K562 (cell line): ENCODE measurements at regions not wholly inside any gene's neighbourhood (a gene's known extent, or its start where the extent isn't known, plus 50 kb on each side); places are given as distances from the start of the nearest gene placed in this dataset.

Experiments
- ATF1 ChIP-seq, 2 experiments: fragments of 450-650 bp in 1 of 2; IDR thresholded peaks; 2 replicates each; pipeline ENCODE4 v1.6.1; 2016; ENCODE audit warnings: missing compliant biosample characterization in 1 of 2, missing genetic modification characterization in 1 of 2
- NFYB ChIP-seq: IDR thresholded peaks from 2 replicates; pipeline ENCODE4 v1.6.1; 2011; ENCODE audit warnings: mild to moderate bottlenecking, moderate library complexity; ENCODE audit not compliant: insufficient read length; ENCODE audit errors: extremely low read depth
- PHF21A ChIP-seq: fragments of 450-650 bp; IDR thresholded peaks from 2 replicates; pipeline ENCODE4 v1.6.1; 2017; ENCODE audit warnings: low read depth, borderline replicate concordance
- POLR2A ChIP-seq: fragments of 450-650 bp; conservative IDR thresholded peaks from 2 replicates; pipeline ENCODE4 v1.6.1; 2016
- ZNF274 ChIP-seq: IDR thresholded peaks from 2 replicates; pipeline ENCODE4 v1.6.1; 2011; ENCODE audit warnings: low read depth, mild to moderate bottlenecking, low read length, moderate library complexity, borderline replicate concordance

GRCh38 chr3:124574012-124574411, 156.2 kb upstream of the UMPS start:
- no peak for TF ChIP-seq ZNF274
- TF ChIP-seq POLR2A = no peak
- TF ChIP-seq NFYB = no peak
- no peak for TF ChIP-seq ATF1 (CRISPR knock-in tag; IDR thresholded peaks at IDR 0.05)
- no peak for TF ChIP-seq ATF1 (tag; IDR thresholded peaks at IDR 0.05)
- TF ChIP-seq PHF21A = no peak
